Liver (tissue), 3 donors: ENCODE measurements at regions not wholly inside any gene's neighbourhood (a gene's known extent, or its start where the extent isn't known, plus 50 kb on each side); places are given as distances from the start of the nearest gene placed in this dataset.
"Not testable (repeated sequence)": the region's sequence is repeated elsewhere in the genome, so short reads cannot be mapped to it uniquely, and the experiment has no call there.

ENCODE experiments used
- HNF4G ChIP-seq: IDR thresholded peaks from 2 replicates; pipeline ENCODE4 v1.6.1; 2016; ENCODE audit warnings: antibody characterized with exemption
- TAF1 ChIP-seq: conservative IDR thresholded peaks from 2 replicates; pipeline ENCODE4 v1.6.1; 2016; ENCODE audit warnings: antibody characterized with exemption, mild to moderate bottlenecking
- YY1 ChIP-seq: IDR thresholded peaks from 2 replicates; pipeline ENCODE4 v1.6.1; 2016; ENCODE audit warnings: antibody characterized with exemption, mild to moderate bottlenecking
- ZBTB33 ChIP-seq: IDR thresholded peaks from 2 replicates; pipeline ENCODE4 v1.6.1; 2016; ENCODE audit warnings: antibody characterized with exemption
- TF ChIP-seq, protein P1 (sequence below): fragments of 150-350 bp; IDR thresholded peaks from 2 replicates; pipeline ENCODE4 v1.5.1; 2017; ENCODE audit warnings: improper control_type of control experiment, low read depth, low read length; ENCODE audit not compliant: missing input control
- TF ChIP-seq, protein P2 (sequence below): IDR thresholded peaks from 2 replicates; pipeline ENCODE4 v1.6.1; 2016; ENCODE audit warnings: antibody characterized with exemption
- donor health status: healthy.
- donor health status: healthy.

DNA sequence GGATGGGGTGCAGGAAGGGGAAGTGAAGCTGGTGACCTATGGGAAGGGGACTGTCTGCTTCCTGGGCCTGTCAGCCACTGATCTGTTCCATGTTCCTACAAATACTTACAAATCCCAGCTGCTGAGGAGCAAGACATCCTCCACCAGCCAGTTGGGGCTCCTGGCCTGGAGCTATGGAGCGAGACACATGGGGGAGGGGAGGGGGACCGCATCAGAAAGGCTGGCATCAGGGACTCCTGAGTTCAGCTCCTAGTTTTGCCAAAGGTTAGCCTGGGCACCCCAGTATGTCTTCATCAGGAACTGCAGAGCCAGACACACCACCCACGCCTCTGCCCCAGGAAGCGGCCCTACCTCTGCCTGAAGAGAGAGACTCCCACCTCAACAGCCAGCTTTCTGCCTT is 130.3 kb downstream of the POTEG start:
- TF ChIP-seq ZBTB33, HNF4G, YY1, TAF1: not testable (repeated sequence)
- TF ChIP-seq, protein P1, sequence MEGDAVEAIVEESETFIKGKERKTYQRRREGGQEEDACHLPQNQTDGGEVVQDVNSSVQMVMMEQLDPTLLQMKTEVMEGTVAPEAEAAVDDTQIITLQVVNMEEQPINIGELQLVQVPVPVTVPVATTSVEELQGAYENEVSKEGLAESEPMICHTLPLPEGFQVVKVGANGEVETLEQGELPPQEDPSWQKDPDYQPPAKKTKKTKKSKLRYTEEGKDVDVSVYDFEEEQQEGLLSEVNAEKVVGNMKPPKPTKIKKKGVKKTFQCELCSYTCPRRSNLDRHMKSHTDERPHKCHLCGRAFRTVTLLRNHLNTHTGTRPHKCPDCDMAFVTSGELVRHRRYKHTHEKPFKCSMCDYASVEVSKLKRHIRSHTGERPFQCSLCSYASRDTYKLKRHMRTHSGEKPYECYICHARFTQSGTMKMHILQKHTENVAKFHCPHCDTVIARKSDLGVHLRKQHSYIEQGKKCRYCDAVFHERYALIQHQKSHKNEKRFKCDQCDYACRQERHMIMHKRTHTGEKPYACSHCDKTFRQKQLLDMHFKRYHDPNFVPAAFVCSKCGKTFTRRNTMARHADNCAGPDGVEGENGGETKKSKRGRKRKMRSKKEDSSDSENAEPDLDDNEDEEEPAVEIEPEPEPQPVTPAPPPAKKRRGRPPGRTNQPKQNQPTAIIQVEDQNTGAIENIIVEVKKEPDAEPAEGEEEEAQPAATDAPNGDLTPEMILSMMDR: not testable (repeated sequence)
- TF ChIP-seq, protein P2, sequence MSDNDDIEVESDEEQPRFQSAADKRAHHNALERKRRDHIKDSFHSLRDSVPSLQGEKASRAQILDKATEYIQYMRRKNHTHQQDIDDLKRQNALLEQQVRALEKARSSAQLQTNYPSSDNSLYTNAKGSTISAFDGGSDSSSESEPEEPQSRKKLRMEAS: not testable (repeated sequence)
